ENCODE measurements at regions not wholly inside any gene's neighbourhood (a gene's known extent, or its start where the extent isn't known, plus 50 kb on each side); places are given as distances from the start of the nearest gene placed in this dataset.

- no peak for TF ChIP-seq ZNF460 (CRISPR knock-in tag; IDR thresholded peaks at IDR 0.05; ENCODE audit: borderline replicate concordance)
- no peak for TF ChIP-seq KLF12 (CRISPR knock-in tag; IDR thresholded peaks at IDR 0.05; ENCODE audit: borderline replicate concordance)
- TF ChIP-seq REL (CRISPR knock-in tag; conservative IDR thresholded peaks at IDR 0.05) = no peak
- TF ChIP-seq HIC2 (CRISPR knock-in tag; IDR thresholded peaks at IDR 0.05; ENCODE audit: low read depth) = no peak
- TF ChIP-seq SOX6 (IDR thresholded peaks at IDR 0.05) = no peak
- no peak for TF ChIP-seq SOX6 (CRISPR knock-in tag; IDR thresholded peaks at IDR 0.05)
These were observed 56.8 kb upstream of the UBAC2 start (continued) for GRCh38 chr13:99143904-99144303.

GRCh38 chr13:99144306-99144705, 56.3 kb upstream of the UBAC2 start:
- WGBS (ENCODE audit: low lambda C conversion rate) = 30% methylated on average over 6 of the region's 6 CpGs
- ATAC-seq = no peak
- Histone ChIP-seq H3K9ac (ENCODE audit: insufficient read depth, low read depth, low read length) (no peak overlapping the region), H4K20me1 (ENCODE audit: insufficient read depth, low read length) (no peaks in the 10 kb centered on the region), H3K4me3 (replicated peaks in 1 of 3; ENCODE audit: insufficient read depth in 1 of 3, low read depth in 2 of 3, low read length in 3 of 3) (no peak overlapping the region), H3K9me3 (ENCODE audit: low read length) (no peaks in the 10 kb centered on the region), H3K79me2 (ENCODE audit: insufficient read depth, low read length) (no peaks in the 10 kb centered on the region), H3K36me3 (replicated peaks in 1 of 2; ENCODE audit: control insufficient read depth in 1 of 2, insufficient read depth in 2 of 2, low read length in 2 of 2) (no peaks in the 10 kb centered on the region), H3K27ac (ENCODE audit: extremely low read length, insufficient read depth, low read length) (no peak overlapping the region), H3K4me2 (ENCODE audit: low read depth, low read length) (no peak overlapping the region), H3K4me1 (ENCODE audit: insufficient read depth, low read length) (no peaks in the 10 kb centered on the region), H3K27me3 (ENCODE audit: control insufficient read depth in 1 of 2, insufficient read depth in 2 of 2, low read length in 2 of 2) (peaks cover 1 to 3% of the 10 kb centered on the region in 2 experiments; a peak in 3 of 5 replicates), H2AFZ (ENCODE audit: low read length) (no peak overlapping the region)
- TF ChIP-seq JUNB (CRISPR knock-in tag; IDR thresholded peaks at IDR 0.05; ENCODE audit: borderline replicate concordance) (no peak), BHLHE40 (IDR thresholded peaks at IDR 0.05; ENCODE audit: low read length) (no peak), THAP11 (CRISPR knock-in tag; IDR thresholded peaks at IDR 0.05) (no peak)
- ChIA-PET POLR2A (no interaction called here), CTCF (ENCODE audit: low intra/inter-chr PET ratio, low total read pairs) (no interaction called here)
- in situ Hi-C loops (cut with HindIII; ENCODE audit: extremely low pct_ligation_motif_present, low pct_unique_long_range_greater_than_20kb) (no loop called here), intact Hi-C loops (cut with micrococcal nuclease; ENCODE audit: unreplicated experiment) (no loop called here)
- DNase-seq (ENCODE audit: low spot score) = no peak
- FAIRE-seq = no peak
- no TSS peak for BruUV-seq (replicated peaks)

All from HepG2 (cell line).